GM23248 (cell line): ENCODE measurements at regions not wholly inside any gene's neighbourhood (a gene's known extent, or its start where the extent isn't known, plus 50 kb on each side); places are given as distances from the start of the nearest gene placed in this dataset.

Experiments used
- DNase-seq: peaks from one replicate; pipeline ENCODE4 v3.0.0-alpha.2; 2015
- H2AFZ ChIP-seq: fragments of 200-600 bp; sonication (generic); 2 replicates; pipeline ENCODE4 v1.6.1; 2016; ENCODE audit warnings: antibody characterized with exemption
- H3F3A ChIP-seq: fragments of 200-600 bp; sonication (generic); 2 replicates; pipeline ENCODE4 v1.6.1; 2016; ENCODE audit warnings: mild to moderate bottlenecking, antibody characterized with exemption, mixed run types; ENCODE audit not compliant: insufficient read depth
- H3K27ac ChIP-seq: fragments of 200-600 bp; sonication (generic); 2 replicates; pipeline ENCODE4 v1.5.1; 2016; ENCODE audit warnings: mild to moderate bottlenecking
- H3K27me3 ChIP-seq: fragments of 200-600 bp; sonication (generic); replicated peaks from 2 replicates; pipeline ENCODE4 v1.6.1; 2016; ENCODE audit warnings: mild to moderate bottlenecking; ENCODE audit not compliant: insufficient read depth
- H3K36me3 ChIP-seq: fragments of 200-600 bp; sonication (generic); 2 replicates; pipeline ENCODE4 v1.6.1; 2016; ENCODE audit warnings: low read depth, mild to moderate bottlenecking
- H3K4me1 ChIP-seq: fragments of 200-600 bp; sonication (generic); 2 replicates; pipeline ENCODE4 v1.6.1; 2016; ENCODE audit warnings: mild to moderate bottlenecking; ENCODE audit not compliant: insufficient read depth
- H3K4me2 ChIP-seq: fragments of 200-600 bp; sonication (generic); one replicate; pipeline ENCODE4 v1.6.1; 2016; ENCODE audit warnings: mild to moderate bottlenecking; ENCODE audit not compliant: unreplicated experiment
- H3K4me3 ChIP-seq: fragments of 200-600 bp; sonication (generic); 2 replicates; pipeline ENCODE4 v1.5.1; 2016; ENCODE audit warnings: mild to moderate bottlenecking
- H3K79me2 ChIP-seq: fragments of 200-600 bp; sonication (generic); 2 replicates; pipeline ENCODE4 v1.6.1; 2016; ENCODE audit warnings: mild to moderate bottlenecking; ENCODE audit not compliant: insufficient read depth
- H3K9ac ChIP-seq: fragments of 200-600 bp; sonication (generic); 2 replicates; pipeline ENCODE4 v1.6.1; 2016; ENCODE audit warnings: mild to moderate bottlenecking
- H3K9me2 ChIP-seq: fragments of 200-600 bp; sonication (generic); 2 replicates; pipeline ENCODE4 v1.6.1; 2016; ENCODE audit warnings: mixed run types, mild to moderate bottlenecking, moderate library complexity; ENCODE audit not compliant: insufficient read depth
- H3K9me3 ChIP-seq: fragments of 200-600 bp; sonication (generic); one replicate; pipeline ENCODE4 v1.6.1; 2017; ENCODE audit warnings: low read depth
- H4K20me1 ChIP-seq: fragments of 200-600 bp; sonication (generic); 2 replicates; pipeline ENCODE4 v1.6.0; 2016; ENCODE audit not compliant: insufficient read depth
- EZH2 ChIP-seq: fragments of 200-600 bp; sonication (generic); IDR thresholded peaks from 2 replicates; pipeline ENCODE4 v1.6.1; 2018; ENCODE audit warnings: antibody characterized with exemption, mild to moderate bottlenecking; ENCODE audit not compliant: insufficient read depth, poor library complexity, severe bottlenecking
- EZH2phosphoT487 ChIP-seq: fragments of 200-600 bp; sonication (generic); IDR thresholded peaks from 2 replicates; pipeline ENCODE4 v1.6.1; 2018; ENCODE audit warnings: antibody characterized with exemption, moderate library complexity, mild to moderate bottlenecking, low read depth; ENCODE audit not compliant: insufficient read depth
- WGBS, 2 experiments: methylation state at CpG; one replicate each; pipeline ENCODE4 v1.1.6; 2015 to 2017; ENCODE audit warnings: low lambda C conversion rate in 2 of 2, low coverage in 1 of 2; ENCODE audit errors: missing lambda C conversion rate in 2 of 2; 5-methylcytosine and 5-hydroxymethylcytosine counted together
- in situ Hi-C: fragments of 300-500 bp; cut with MboI; formaldehyde crosslinking; loops from 2 replicates; pipeline ENCODE4 v1.15.0; 2020

- Histone ChIP-seq H3K4me1 (peaks cover 7% of the 10 kb centered on the region), H3K9me2 (no peaks in the 10 kb centered on the region), H3F3A (no peaks in the 10 kb centered on the region), H3K4me3 (no peak overlapping the region), H2AFZ (no peak overlapping the region), H3K4me2 (no peak overlapping the region), H3K9ac (no peak overlapping the region), H3K27me3 (no peaks in the 10 kb centered on the region), H3K9me3 (no peaks in the 10 kb centered on the region), H3K27ac (no peak overlapping the region), H3K36me3 (no peaks in the 10 kb centered on the region), H3K79me2 (no peaks in the 10 kb centered on the region), H4K20me1 (no peaks in the 10 kb centered on the region)
- in situ Hi-C loops, result no loop called here
- TF ChIP-seq EZH2phosphoT487, result no peak
- no peak for TF ChIP-seq EZH2
- 17 to 30% methylated on average over 2 of the region's 2 CpGs for WGBS, 2 experiments
- DNase-seq, result peak; percentile 53
These were observed 184.3 kb downstream of the ADRA2A start for GRCh38 chr10:111261081-111261615.

GRCh38 chr10:111265341-111265740 lies 188.5 kb downstream of the ADRA2A start:
- peaks cover 15% of the 10 kb centered on the region for H3K4me1 ChIP-seq

GRCh38 chr10:111266165-111266564 lies 189.3 kb downstream of the ADRA2A start:
- H4K20me1 ChIP-seq, result no peaks in the 10 kb centered on the region
- no peaks in the 10 kb centered on the region for H3K79me2 ChIP-seq
- in situ Hi-C loops, result no loop called here
- H3K4me3 ChIP-seq, result no peak overlapping the region
- H3F3A ChIP-seq, result no peaks in the 10 kb centered on the region
- no peak for TF ChIP-seq EZH2phosphoT487
- no peak for TF ChIP-seq EZH2
- H3K9me2 ChIP-seq, result no peaks in the 10 kb centered on the region
- H3K9me3 ChIP-seq, result no peaks in the 10 kb centered on the region
- no peaks in the 10 kb centered on the region for H3K36me3 ChIP-seq
- no peak overlapping the region for H3K27ac ChIP-seq
- peaks cover 11% of the 10 kb centered on the region for H3K4me1 ChIP-seq
- H3K27me3 ChIP-seq, result no peaks in the 10 kb centered on the region
- no peak for DNase-seq
- H3K9ac ChIP-seq, result no peak overlapping the region
- H2AFZ ChIP-seq, result no peak overlapping the region
- no peak overlapping the region for H3K4me2 ChIP-seq

More at GRCh38 chr10:111265341-111265740, 188.5 kb downstream of the ADRA2A start:
- H3K9me2 ChIP-seq, result no peaks in the 10 kb centered on the region
- H2AFZ ChIP-seq, result no peak overlapping the region
- no peaks in the 10 kb centered on the region for H3K9me3 ChIP-seq
- H3F3A ChIP-seq, result no peaks in the 10 kb centered on the region
- TF ChIP-seq EZH2phosphoT487 (no peak), EZH2 (no peak)
- no peaks in the 10 kb centered on the region for H4K20me1 ChIP-seq
- WGBS, 2 experiments, result 83 to 92% methylated on average over 1 of the region's 1 CpG
- no peak overlapping the region for H3K9ac ChIP-seq
- DNase-seq, result peak; percentile 22
- H3K4me2 ChIP-seq, result no peak overlapping the region
- no peaks in the 10 kb centered on the region for H3K36me3 ChIP-seq
- no peaks in the 10 kb centered on the region for H3K27me3 ChIP-seq
- no peak overlapping the region for H3K4me3 ChIP-seq
- H3K79me2 ChIP-seq, result no peaks in the 10 kb centered on the region
- H3K27ac ChIP-seq, result no peak overlapping the region
- in situ Hi-C loops, result no loop called here

GRCh38 chr10:111267673-111268072 lies 190.8 kb downstream of the ADRA2A start:
- Histone ChIP-seq H3K27me3 (no peaks in the 10 kb centered on the region), H3K4me1 (peaks cover 8% of the 10 kb centered on the region; the same call in 1 of the 2 replicates), H4K20me1 (no peaks in the 10 kb centered on the region), H3K9me2 (no peaks in the 10 kb centered on the region), H3K9ac (no peak overlapping the region), H3K9me3 (no peaks in the 10 kb centered on the region), H3K4me3 (no peak overlapping the region), H3K27ac (no peak overlapping the region), H3K4me2 (no peak overlapping the region), H3K36me3 (no peaks in the 10 kb centered on the region), H3F3A (no peaks in the 10 kb centered on the region), H2AFZ (no peak overlapping the region), H3K79me2 (no peaks in the 10 kb centered on the region)
- WGBS, 2 experiments, result 61 to 64% methylated on average over 7 of the region's 7 CpGs
- DNase-seq, result no peak
- in situ Hi-C loops, result no loop called here
- TF ChIP-seq EZH2 (no peak), EZH2phosphoT487 (no peak)

GRCh38 chr10:111273235-111273634 lies 196.4 kb downstream of the ADRA2A start:
- Histone ChIP-seq H3K27ac (no peak overlapping the region), H2AFZ (no peak overlapping the region), H3K36me3 (no peaks in the 10 kb centered on the region), H3K4me2 (no peak overlapping the region), H3K79me2 (no peaks in the 10 kb centered on the region), H3K9me2 (no peaks in the 10 kb centered on the region), H3K4me1 (peaks cover 14% of the 10 kb centered on the region; the same call in 1 of the 2 replicates), H3F3A (no peaks in the 10 kb centered on the region), H4K20me1 (no peaks in the 10 kb centered on the region), H3K9ac (no peak overlapping the region), H3K27me3 (no peaks in the 10 kb centered on the region), H3K4me3 (no peak overlapping the region), H3K9me3 (no peaks in the 10 kb centered on the region)
- in situ Hi-C loops, result no loop called here
- WGBS, 2 experiments, result 56 to 58% methylated on average over 3 of the region's 3 CpGs
- no peak for TF ChIP-seq EZH2phosphoT487
- no peak for TF ChIP-seq EZH2
- no peak for DNase-seq
